NB4 (cell line): ENCODE measurements at regions not wholly inside any gene's neighbourhood (a gene's known extent, or its start where the extent isn't known, plus 50 kb on each side); places are given as distances from the start of the nearest gene placed in this dataset.

Source experiments
- DNase-seq: peaks from one replicate; pipeline ENCODE4 v3.0.0; 2010; ENCODE audit warnings: low read depth
- H3K4me3 ChIP-seq: one replicate; pipeline ENCODE4 v1.5.1; 2011; ENCODE audit warnings: mild to moderate bottlenecking, low read depth, low read length, moderate library complexity
- CTCF ChIP-seq: IDR thresholded peaks from one replicate; pipeline ENCODE4 v1.5.1; 2012; ENCODE audit warnings: low read depth, low read length
- MAX ChIP-seq: IDR thresholded peaks from 2 replicates; pipeline ENCODE4 v1.6.1; 2011; ENCODE audit warnings: low read depth, low read length
- MYC ChIP-seq: IDR thresholded peaks from 2 replicates; pipeline ENCODE4 v1.6.1; 2011; ENCODE audit warnings: low read depth, low read length
- POLR2A ChIP-seq: IDR thresholded peaks from 2 replicates; pipeline ENCODE4 v1.6.1; 2011; ENCODE audit warnings: mild to moderate bottlenecking; ENCODE audit not compliant: insufficient read length; ENCODE audit errors: extremely low read depth

- DNase-seq: no peak
- no peak overlapping the region for H3K4me3 ChIP-seq
- TF ChIP-seq MAX (no peak), MYC (no peak), CTCF (no peak), POLR2A (no peak)
These were observed 91.5 kb upstream of the SMNDC1 start for GRCh38 chr10:110396284-110396651.

- TF ChIP-seq MYC: no peak
- TF ChIP-seq CTCF: no peak
- no peak for TF ChIP-seq MAX
- no peak for TF ChIP-seq POLR2A
- no peak for DNase-seq
- no peak overlapping the region for H3K4me3 ChIP-seq
These were observed 93.1 kb upstream of the SMNDC1 start for GRCh38 chr10:110397856-110398255.

GRCh38 chr10:110398419-110399105, 93.8 kb upstream of the SMNDC1 start:
- no peak overlapping the region for H3K4me3 ChIP-seq
- peak; percentile 48 for DNase-seq
- no peak for TF ChIP-seq POLR2A
- TF ChIP-seq MYC: no peak
- no peak for TF ChIP-seq MAX
- TF ChIP-seq CTCF: no peak

- DNase-seq: no peak
- no peak overlapping the region for H3K4me3 ChIP-seq
- TF ChIP-seq POLR2A: no peak
- no peak for TF ChIP-seq MYC
- no peak for TF ChIP-seq MAX
- TF ChIP-seq CTCF: no peak
These were observed 94.6 kb upstream of the SMNDC1 start for GRCh38 chr10:110399106-110399964.

- no peak overlapping the region for H3K4me3 ChIP-seq
- TF ChIP-seq CTCF (no peak), MAX (no peak), POLR2A (no peak), MYC (no peak)
- no peak for DNase-seq
These were observed 95.5 kb upstream of the SMNDC1 start for GRCh38 chr10:110399965-110400933.
